ENCODE measurements at regions not wholly inside any gene's neighbourhood (a gene's known extent, or its start where the extent isn't known, plus 50 kb on each side); places are given as distances from the start of the nearest gene placed in this dataset.

DNA sequence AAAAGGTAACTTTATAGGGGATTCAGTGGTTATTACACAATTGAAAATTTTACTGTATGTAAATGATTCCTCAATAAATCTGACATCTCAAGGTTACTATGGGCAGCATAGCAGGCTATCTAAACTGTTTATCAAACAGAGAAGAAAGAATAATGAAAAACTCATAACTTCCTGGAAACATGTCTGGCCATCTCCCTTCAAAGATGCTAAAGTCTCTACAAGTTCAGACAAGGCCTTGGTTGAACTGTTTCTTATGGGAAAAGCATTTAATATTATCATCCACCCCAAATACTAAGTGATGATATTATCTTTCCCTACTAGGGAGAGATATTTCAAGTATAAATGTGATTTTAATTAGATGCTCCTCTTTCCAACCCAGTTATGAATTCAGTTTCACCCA is 114.9 kb downstream of the ARRDC4 start:
- Histone ChIP-seq H3K27me3 (no peaks in the 10 kb centered on the region), H3K9me3 (no peaks in the 10 kb centered on the region), H3K27ac (no peak overlapping the region), H3K4me3 (no peak overlapping the region), H3K36me3 (no peaks in the 10 kb centered on the region), H3K4me1 (peaks cover 0 to 13% of the 10 kb centered on the region in 2 donors)
- no peak for DNase-seq (ENCODE audit: low spot score in 2 of 2)
- intact Hi-C loops (cut with DNase I) = no loop called here
- TF ChIP-seq CTCF (IDR thresholded peaks at IDR 0.05) = no peak

- Histone ChIP-seq H3K36me3 (no peaks in the 10 kb centered on the region), H3K4me3 (no peak overlapping the region), H3K27ac (peak overlapping the region; percentile 43 to 57), H3K27me3 (no peaks in the 10 kb centered on the region), H3K9me3 (no peaks in the 10 kb centered on the region), H3K4me1 (peaks cover 0 to 13% of the 10 kb centered on the region in 2 donors)
- intact Hi-C loops (cut with DNase I) = no loop called here
- TF ChIP-seq CTCF (IDR thresholded peaks at IDR 0.05) = no peak
- peak in 1 of 2 donors; percentile 72 for DNase-seq (ENCODE audit: low spot score in 2 of 2)
Measured at GRCh38 chr15:98076021-98076816, 115.7 kb downstream of the ARRDC4 start.

DNA sequence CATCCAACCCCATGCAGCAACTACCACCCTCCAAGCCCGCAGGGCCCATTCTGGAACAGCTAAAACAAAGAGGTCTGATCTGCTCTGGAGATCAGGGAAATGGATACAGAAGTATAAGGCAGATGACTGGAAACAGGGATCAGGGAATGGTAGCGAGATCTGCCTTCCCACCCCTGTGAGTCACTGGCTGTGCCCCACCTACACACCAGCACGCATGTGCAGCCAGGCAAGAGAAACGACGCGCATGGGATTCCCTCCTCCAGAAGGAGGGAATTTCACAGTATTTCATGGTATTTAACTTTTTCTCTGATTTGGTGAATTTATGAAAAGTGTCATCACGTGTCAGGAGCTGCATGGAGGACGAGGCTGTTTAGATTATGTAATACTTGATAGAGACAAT is 116.7 kb downstream of the ARRDC4 start:
- Histone ChIP-seq H3K4me3 (no peak overlapping the region), H3K36me3 (no peaks in the 10 kb centered on the region), H3K27ac (peak overlapping the region; percentile 41 to 57), H3K9me3 (no peaks in the 10 kb centered on the region), H3K27me3 (no peaks in the 10 kb centered on the region), H3K4me1 (peaks cover 0 to 13% of the 10 kb centered on the region in 2 donors)
- no peak for DNase-seq (ENCODE audit: low spot score in 2 of 2)
- no peak for TF ChIP-seq CTCF (IDR thresholded peaks at IDR 0.05)
- intact Hi-C loops (cut with DNase I) = no loop called here

DNA sequence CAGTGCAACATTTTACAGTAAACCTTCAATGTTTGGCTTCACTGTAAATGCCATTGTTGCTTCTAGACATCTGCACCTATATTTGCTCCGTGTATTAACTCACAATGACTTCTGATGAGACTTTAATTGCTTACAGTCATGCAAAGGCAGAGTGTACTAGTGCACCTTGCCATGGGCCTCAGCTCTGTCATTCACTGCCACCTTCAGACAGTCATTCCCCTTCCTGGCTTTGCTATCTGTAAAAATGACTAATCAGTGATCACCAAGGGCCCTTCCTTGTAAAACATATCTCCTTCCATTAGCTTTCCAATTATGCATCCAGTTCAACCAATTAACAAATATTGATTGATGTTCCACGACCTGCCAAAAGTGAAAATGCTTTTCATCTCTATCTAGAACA is 120.3 kb downstream of the ARRDC4 start:
- Histone ChIP-seq H3K36me3 (no peaks in the 10 kb centered on the region), H3K4me1 (peaks cover 0 to 13% of the 10 kb centered on the region in 2 donors), H3K9me3 (no peaks in the 10 kb centered on the region), H3K4me3 (no peak overlapping the region), H3K27me3 (no peaks in the 10 kb centered on the region), H3K27ac (no peak overlapping the region)
- DNase-seq (ENCODE audit: low spot score in 2 of 2) = no peak
- intact Hi-C loops (cut with DNase I) = no loop called here
- TF ChIP-seq CTCF (IDR thresholded peaks at IDR 0.05) = no peak

DNA sequence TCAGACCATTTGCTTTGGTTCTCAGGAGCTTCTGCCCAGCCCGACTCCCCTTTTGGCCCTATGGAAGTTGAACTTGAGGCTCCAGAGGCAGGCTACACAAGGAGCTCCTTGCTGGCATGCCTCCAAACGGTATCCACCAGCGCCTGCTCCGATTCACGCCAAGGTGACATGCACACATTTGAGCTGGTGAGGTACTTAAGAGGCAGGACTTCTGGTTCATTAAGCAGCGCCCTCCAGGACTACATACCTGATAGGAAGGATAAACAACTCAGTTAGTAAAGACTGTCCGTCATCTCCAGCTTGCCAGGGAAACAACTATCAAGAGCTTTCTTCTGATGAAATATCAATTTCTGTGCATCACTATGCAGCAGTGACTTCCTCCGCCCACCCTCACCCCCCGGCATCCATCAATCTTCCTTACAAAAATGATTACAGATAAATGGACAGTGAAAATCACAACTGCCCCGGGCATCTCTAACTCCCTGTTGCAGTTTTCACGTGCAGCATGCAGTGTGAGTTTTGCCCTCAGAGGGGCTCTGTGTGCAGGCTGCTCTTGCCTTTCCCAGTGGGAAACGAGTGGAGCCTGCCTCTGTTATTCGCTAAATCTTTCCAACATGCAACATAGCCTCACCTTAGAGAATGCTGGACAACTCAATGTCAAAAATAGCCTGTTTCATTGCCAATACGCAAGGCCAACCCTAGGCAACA is 122.9 kb downstream of the ARRDC4 start:
- H3K4me3 ChIP-seq = no peak overlapping the region
- H3K9me3 ChIP-seq = peaks cover 0 to 5% of the 10 kb centered on the region in 2 donors
- H3K36me3 ChIP-seq = no peaks in the 10 kb centered on the region
- H3K27me3 ChIP-seq = no peaks in the 10 kb centered on the region
- TF ChIP-seq CTCF (IDR thresholded peaks at IDR 0.05) = no peak
- H3K27ac ChIP-seq = no peak overlapping the region
- H3K4me1 ChIP-seq = no peaks in the 10 kb centered on the region
- intact Hi-C loops (cut with DNase I) = no loop called here
- DNase-seq (ENCODE audit: low spot score in 2 of 2) = no peak

Data from ascending aorta (tissue), 2 donors.